ENCODE measurements at regions not wholly inside any gene's neighbourhood (a gene's known extent, or its start where the extent isn't known, plus 50 kb on each side); places are given as distances from the start of the nearest gene placed in this dataset.

- Histone ChIP-seq H3K4me3 (replicated peaks in 1 of 3; ENCODE audit: insufficient read depth in 1 of 3, low read depth in 1 of 3, low read length in 3 of 3) (no peak overlapping the region), H3K27ac (ENCODE audit: insufficient read depth, low read depth, low read length) (no peak overlapping the region), H3K4me2 (ENCODE audit: insufficient read depth, low read length) (no peak overlapping the region), H3K9ac (replicated peaks; ENCODE audit: extremely low read depth, insufficient read depth, low read length) (no peak overlapping the region), H3K9me1 (replicated peaks; ENCODE audit: control insufficient read depth, extremely low read depth, insufficient read depth, low read length) (no peaks in the 10 kb centered on the region), H3K36me3 (ENCODE audit: control insufficient read depth in 2 of 2, extremely low read depth in 1 of 2, insufficient read depth in 2 of 2, low read length in 2 of 2) (no peaks in the 10 kb centered on the region), H3K79me2 (ENCODE audit: control insufficient read depth, insufficient read depth, low read length) (no peaks in the 10 kb centered on the region), H4K20me1 (replicated peaks; ENCODE audit: control insufficient read depth, extremely low read depth, insufficient read depth, low read length) (no peaks in the 10 kb centered on the region), H3K9me3 (replicated peaks; ENCODE audit: control insufficient read depth, insufficient read depth, low read length) (no peaks in the 10 kb centered on the region), H3K4me1 (ENCODE audit: control insufficient read depth, extremely low read depth, insufficient read depth, low read length) (no peaks in the 10 kb centered on the region), H3K27me3 (ENCODE audit: control insufficient read depth in 2 of 2, insufficient read depth in 2 of 2, low read length in 2 of 2) (peaks cover 60 to 61% of the 10 kb centered on the region in 2 experiments), H2AFZ (ENCODE audit: low read depth, low read length) (no peak overlapping the region)
- no peak for FAIRE-seq
- dilution Hi-C loops (cut with MboI; ENCODE audit: extremely low pct_ligation_motif_present, low sequenced_read_pairs) (no loop called here), intact Hi-C loops (cut with micrococcal nuclease) (no loop called here)
- ChIA-PET POLR2A (no interaction called here), CTCF (no interaction called here)
- no peak for TF ChIP-seq POLR2A (IDR thresholded peaks at IDR 0.05; ENCODE audit: low read depth, low read length)
- TF ChIP-seq POLR2AphosphoS5 (IDR thresholded peaks at IDR 0.05; ENCODE audit: insufficient read depth, low read depth, low read length) = no peak
- TF ChIP-seq JUN (IDR thresholded peaks at IDR 0.05; ENCODE audit: borderline replicate concordance, insufficient read depth, insufficient read length, low read depth) = no peak
- no peak for DNase-seq (ENCODE audit: low read depth, low spot score)
- no TSS peak for BruUV-seq (replicated peaks)
These were observed 493.6 kb upstream of the PROK2 start for GRCh38 chr3:72278349-72279067.

GRCh38 chr3:72277710-72278109, 492.8 kb upstream of the PROK2 start:
- no peak overlapping the region for H3K4me2 ChIP-seq (ENCODE audit: insufficient read depth, low read length)
- FAIRE-seq (no peak), DNase-seq (ENCODE audit: low read depth, low spot score) (no peak)
- peaks cover 52 to 59% of the 10 kb centered on the region in 2 experiments for H3K27me3 ChIP-seq (ENCODE audit: control insufficient read depth in 2 of 2, insufficient read depth in 2 of 2, low read length in 2 of 2)
- no peaks in the 10 kb centered on the region for H3K36me3 ChIP-seq (ENCODE audit: control insufficient read depth in 2 of 2, extremely low read depth in 1 of 2, insufficient read depth in 2 of 2, low read length in 2 of 2)
- TF ChIP-seq EZH2 (IDR thresholded peaks at IDR 0.05; ENCODE audit: borderline replicate concordance, low read depth, low read length, severe bottlenecking) = no peak
- TF ChIP-seq MYC (IDR thresholded peaks at IDR 0.05; ENCODE audit: low read depth, low read length) = no peak
- TF ChIP-seq POLR2AphosphoS5 (IDR thresholded peaks at IDR 0.05; ENCODE audit: insufficient read depth, low read depth, low read length) = no peak
- TF ChIP-seq GATA2 (IDR thresholded peaks at IDR 0.05; ENCODE audit: insufficient read depth, insufficient read length, low read depth, low read length) = no peak
- no peak for TF ChIP-seq POLR2A (IDR thresholded peaks at IDR 0.05; ENCODE audit: low read depth, low read length)
- TF ChIP-seq CTCF (IDR thresholded peaks at IDR 0.05; ENCODE audit: extremely low read depth in 1 of 2, insufficient read depth in 1 of 2, low read depth in 1 of 2, low read length in 2 of 2) = no peak
- TF ChIP-seq JUN (IDR thresholded peaks at IDR 0.05; ENCODE audit: borderline replicate concordance, insufficient read depth, insufficient read length, low read depth) = no peak
- no peak for TF ChIP-seq MAX (IDR thresholded peaks at IDR 0.05; ENCODE audit: insufficient read depth, insufficient read length)
- TF ChIP-seq FOS (IDR thresholded peaks at IDR 0.05; ENCODE audit: borderline replicate concordance, insufficient read depth, low read length) = no peak
- no peak overlapping the region for H3K4me3 ChIP-seq (replicated peaks in 1 of 3; ENCODE audit: insufficient read depth in 1 of 3, low read depth in 1 of 3, low read length in 3 of 3)
- CTCF ChIA-PET = no interaction called here
- no peak overlapping the region for H2AFZ ChIP-seq (ENCODE audit: low read depth, low read length)
- dilution Hi-C loops (cut with MboI; ENCODE audit: extremely low pct_ligation_motif_present, low sequenced_read_pairs) = no loop called here
- no TSS peak for BruUV-seq (replicated peaks)
- POLR2A ChIA-PET = no interaction called here
- H3K4me1 ChIP-seq (ENCODE audit: control insufficient read depth, extremely low read depth, insufficient read depth, low read length) = no peaks in the 10 kb centered on the region
- H3K9ac ChIP-seq (replicated peaks; ENCODE audit: extremely low read depth, insufficient read depth, low read length) = no peak overlapping the region
- no peaks in the 10 kb centered on the region for H3K9me3 ChIP-seq (replicated peaks; ENCODE audit: control insufficient read depth, insufficient read depth, low read length)
- H3K79me2 ChIP-seq (ENCODE audit: control insufficient read depth, insufficient read depth, low read length) = no peaks in the 10 kb centered on the region
- no peak overlapping the region for H3K27ac ChIP-seq (ENCODE audit: insufficient read depth, low read depth, low read length)
- no peaks in the 10 kb centered on the region for H4K20me1 ChIP-seq (replicated peaks; ENCODE audit: control insufficient read depth, extremely low read depth, insufficient read depth, low read length)
- intact Hi-C loops (cut with micrococcal nuclease) = no loop called here
- H3K9me1 ChIP-seq (replicated peaks; ENCODE audit: control insufficient read depth, extremely low read depth, insufficient read depth, low read length) = no peaks in the 10 kb centered on the region

Data from endothelial cell of umbilical vein (primary cell).